ENCODE measurements at regions not wholly inside any gene's neighbourhood (a gene's known extent, or its start where the extent isn't known, plus 50 kb on each side); places are given as distances from the start of the nearest gene placed in this dataset.

DNA sequence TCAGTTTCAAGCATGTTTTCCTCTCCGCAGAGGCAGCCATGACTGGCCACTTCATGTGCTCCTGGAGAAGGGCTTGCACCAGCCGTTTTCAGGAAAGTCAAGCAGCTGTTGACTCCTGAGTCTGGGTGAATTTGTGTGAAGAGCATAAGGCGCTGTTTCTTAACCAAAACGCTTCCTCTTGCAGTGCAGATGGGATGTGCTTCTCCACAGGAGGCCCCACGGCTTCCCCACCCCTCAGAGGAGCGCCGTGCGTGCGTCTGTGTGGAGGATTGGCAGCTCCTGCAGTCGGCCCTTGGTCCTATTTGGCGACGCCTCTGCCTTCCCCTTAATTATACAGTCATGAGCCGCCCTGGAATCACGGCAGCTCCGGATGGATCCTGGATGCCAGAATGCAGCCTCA lies 54.1 kb upstream of the B3GAT1 start:
- no peak for DNase-seq

DNA sequence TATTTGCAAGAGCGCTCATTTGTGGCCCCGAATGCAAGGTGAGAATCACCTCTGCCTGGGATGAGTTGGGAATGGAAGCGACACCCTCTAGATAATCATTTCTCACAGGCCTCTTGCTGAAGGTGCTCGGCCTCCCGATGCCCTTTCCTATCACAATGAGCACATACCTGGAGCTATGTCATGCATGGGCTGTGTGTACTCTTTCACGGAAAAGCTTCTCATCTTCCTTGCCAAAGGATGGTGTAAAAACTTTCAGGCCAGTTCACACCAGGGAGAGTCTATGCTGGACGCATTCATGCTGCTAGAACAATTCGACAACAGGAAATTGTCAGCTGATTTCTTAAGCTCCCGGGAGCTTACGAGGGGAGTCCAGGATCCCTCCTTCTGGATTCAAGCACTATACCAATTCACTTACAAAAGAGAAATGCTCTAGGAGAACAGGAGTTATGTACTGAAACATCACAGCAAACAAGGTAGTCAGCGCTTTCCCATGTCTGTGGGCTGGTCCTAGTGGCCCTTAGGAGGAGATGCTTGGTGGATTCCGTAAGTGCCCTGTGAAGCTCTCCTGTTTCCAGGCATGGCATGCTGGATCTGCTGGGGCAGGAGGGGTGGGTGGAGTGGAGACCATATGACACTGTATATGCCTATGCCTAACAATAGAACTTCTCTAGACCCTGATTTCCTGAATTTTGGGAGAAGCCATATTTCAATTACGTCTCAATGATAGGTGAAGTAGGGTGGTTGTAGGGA lies 53.1 kb upstream of the B3GAT1 start:
- no peak for DNase-seq

GRCh38 chr11:134464196-134464595 lies 52.2 kb upstream of the B3GAT1 start:
- no peak for DNase-seq

- DNase-seq, result no peak
Observed at GRCh38 chr11:134463716-134464115, 51.7 kb upstream of the B3GAT1 start.

Data from stimulated activated CD4-positive, alpha-beta T cell treated with anti-CD3 and anti-CD28 coated beads, Interleukin-15, amount 100 ng/mL, for 24 hours (primary cell).